ENCODE measurements at regions not wholly inside any gene's neighbourhood (a gene's known extent, or its start where the extent isn't known, plus 50 kb on each side); places are given as distances from the start of the nearest gene placed in this dataset.

DNA sequence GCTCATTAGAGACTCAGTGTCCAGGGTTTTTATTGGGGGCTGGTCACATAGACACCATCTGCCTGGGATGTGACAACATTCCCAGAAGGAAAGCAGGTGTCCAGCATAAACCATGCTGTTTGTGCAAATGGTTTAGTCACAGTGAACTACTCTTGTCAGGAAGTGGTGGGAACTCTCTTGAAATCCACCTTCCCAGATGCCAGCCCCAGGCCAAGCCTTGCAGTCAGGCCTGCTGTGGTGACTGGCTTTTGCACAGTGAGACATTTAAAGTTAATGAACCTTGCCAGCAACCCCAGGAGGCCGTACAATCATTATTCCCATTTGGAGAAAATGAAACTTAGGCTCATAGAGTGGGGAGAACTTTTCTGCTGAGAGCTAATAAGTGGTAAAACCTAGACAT lies 242.5 kb upstream of the KCNG1 start:
- POLR2A ChIA-PET (ENCODE audit: unreplicated experiment): no interaction called here
- intact Hi-C loops (cut with micrococcal nuclease): no loop called here
- BruUV-seq (replicated peaks): no TSS peak

DNA sequence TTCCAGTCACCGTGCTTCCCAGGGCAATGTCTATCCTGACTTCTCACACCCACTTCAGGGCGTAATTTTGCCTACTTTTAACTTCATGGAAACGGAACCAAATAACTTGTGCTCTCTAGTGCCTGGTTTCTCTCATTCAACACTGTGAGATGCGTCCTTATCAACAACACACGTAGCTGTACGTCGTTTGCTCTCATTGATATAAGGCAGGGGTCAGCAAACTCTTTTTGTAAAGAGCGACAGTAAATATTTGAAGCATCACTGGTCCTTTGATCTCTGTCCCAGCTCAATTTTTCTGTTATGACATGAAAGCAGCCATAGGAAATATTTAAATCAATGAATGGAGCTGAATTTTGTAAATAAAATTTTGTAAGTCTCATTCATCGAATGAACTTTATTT lies 239.3 kb upstream of the KCNG1 start:
- CTCF ChIA-PET: no interaction called here

More for the DNA sequence above, 242.5 kb upstream of the KCNG1 start:
- H3K4me1 ChIP-seq (ENCODE audit: insufficient read depth, low read length): no peaks in the 10 kb centered on the region
- H3K9ac ChIP-seq (ENCODE audit: low read length): no peak overlapping the region
- H3K27me3 ChIP-seq (ENCODE audit: low read length): no peaks in the 10 kb centered on the region; the same call in 1 of the 2 replicates
- DNase-seq (no peak), ATAC-seq (no peak)
- no peaks in the 10 kb centered on the region for H3K36me3 ChIP-seq (ENCODE audit: low read depth, low read length)
- no peaks in the 10 kb centered on the region for H3K9me3 ChIP-seq (ENCODE audit: low read length)
- H3K9me2 ChIP-seq (replicated peaks; ENCODE audit: low read length): no peaks in the 10 kb centered on the region
- no peaks in the 10 kb centered on the region for H3K79me2 ChIP-seq (ENCODE audit: low read length)
- no peak overlapping the region for H3K4me3 ChIP-seq (ENCODE audit: low read length)
- no peaks in the 10 kb centered on the region for H4K20me1 ChIP-seq (ENCODE audit: low read length)
- no peak overlapping the region for H3K27ac ChIP-seq (ENCODE audit: low read length)
- no peak overlapping the region for H3K4me2 ChIP-seq (ENCODE audit: low read length)
- TF ChIP-seq EZH2phosphoT487 (IDR thresholded peaks at IDR 0.05; ENCODE audit: borderline replicate concordance, low read length) (no peak), EZH2 (IDR thresholded peaks at IDR 0.05; ENCODE audit: low read length, unreplicated experiment) (no peak)
- TF ChIP-seq, protein P1, sequence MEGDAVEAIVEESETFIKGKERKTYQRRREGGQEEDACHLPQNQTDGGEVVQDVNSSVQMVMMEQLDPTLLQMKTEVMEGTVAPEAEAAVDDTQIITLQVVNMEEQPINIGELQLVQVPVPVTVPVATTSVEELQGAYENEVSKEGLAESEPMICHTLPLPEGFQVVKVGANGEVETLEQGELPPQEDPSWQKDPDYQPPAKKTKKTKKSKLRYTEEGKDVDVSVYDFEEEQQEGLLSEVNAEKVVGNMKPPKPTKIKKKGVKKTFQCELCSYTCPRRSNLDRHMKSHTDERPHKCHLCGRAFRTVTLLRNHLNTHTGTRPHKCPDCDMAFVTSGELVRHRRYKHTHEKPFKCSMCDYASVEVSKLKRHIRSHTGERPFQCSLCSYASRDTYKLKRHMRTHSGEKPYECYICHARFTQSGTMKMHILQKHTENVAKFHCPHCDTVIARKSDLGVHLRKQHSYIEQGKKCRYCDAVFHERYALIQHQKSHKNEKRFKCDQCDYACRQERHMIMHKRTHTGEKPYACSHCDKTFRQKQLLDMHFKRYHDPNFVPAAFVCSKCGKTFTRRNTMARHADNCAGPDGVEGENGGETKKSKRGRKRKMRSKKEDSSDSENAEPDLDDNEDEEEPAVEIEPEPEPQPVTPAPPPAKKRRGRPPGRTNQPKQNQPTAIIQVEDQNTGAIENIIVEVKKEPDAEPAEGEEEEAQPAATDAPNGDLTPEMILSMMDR (conservative IDR thresholded peaks at IDR 0.05; ENCODE audit: low read depth, low read length): no peak
- CTCF ChIA-PET: no interaction called here
- no peaks in the 10 kb centered on the region for H3F3A ChIP-seq (ENCODE audit: low read length, unreplicated experiment)
- H2AFZ ChIP-seq (ENCODE audit: low read length): no peak overlapping the region

DNA sequence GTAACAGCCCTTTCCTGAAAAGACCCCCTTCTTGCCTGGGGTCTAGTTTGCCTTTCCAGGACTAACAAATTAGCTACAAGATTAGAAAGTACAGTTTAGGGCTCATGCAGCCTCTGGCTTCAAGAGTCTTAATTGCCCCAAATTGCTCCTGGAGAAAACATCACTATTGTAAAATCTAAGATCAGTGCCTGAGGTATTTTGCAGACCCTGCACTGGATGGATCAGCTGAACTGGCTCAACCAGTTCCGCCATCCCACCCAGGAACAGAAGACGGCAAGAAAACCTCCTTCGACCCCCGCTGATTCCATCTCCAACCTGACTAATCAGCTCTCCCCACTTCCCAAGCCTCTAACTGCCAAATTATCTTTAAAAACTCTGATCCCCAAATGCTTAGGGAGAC lies 236.5 kb upstream of the KCNG1 start:
- no peak overlapping the region for H2AFZ ChIP-seq (ENCODE audit: low read length)
- H3K9ac ChIP-seq (ENCODE audit: low read length): no peak overlapping the region
- no peaks in the 10 kb centered on the region for H3K9me2 ChIP-seq (replicated peaks; ENCODE audit: low read length)
- ChIA-PET CTCF (no interaction called here), POLR2A (ENCODE audit: unreplicated experiment) (no interaction called here)
- no peaks in the 10 kb centered on the region for H3K36me3 ChIP-seq (ENCODE audit: low read depth, low read length)
- no peak overlapping the region for H3K4me3 ChIP-seq (ENCODE audit: low read length)
- BruUV-seq (replicated peaks): no TSS peak
- H3K9me3 ChIP-seq (ENCODE audit: low read length): no peaks in the 10 kb centered on the region
- no peaks in the 10 kb centered on the region for H3K79me2 ChIP-seq (ENCODE audit: low read length)
- no peaks in the 10 kb centered on the region for H3F3A ChIP-seq (ENCODE audit: low read length, unreplicated experiment)
- ATAC-seq (no peak), DNase-seq (no peak)
- H3K27me3 ChIP-seq (ENCODE audit: low read length): 0 out of 2 replicates have a peak, but pooled peaks cover 4% of the 10 kb centered on the region
- no peaks in the 10 kb centered on the region for H4K20me1 ChIP-seq (ENCODE audit: low read length)
- no peak overlapping the region for H3K4me2 ChIP-seq (ENCODE audit: low read length)
- H3K27ac ChIP-seq (ENCODE audit: low read length): no peak overlapping the region
- intact Hi-C loops (cut with micrococcal nuclease): no loop called here
- TF ChIP-seq EZH2phosphoT487 (IDR thresholded peaks at IDR 0.05; ENCODE audit: borderline replicate concordance, low read length): no peak
- no peak for TF ChIP-seq EZH2 (IDR thresholded peaks at IDR 0.05; ENCODE audit: low read length, unreplicated experiment)
- TF ChIP-seq, protein P1 (conservative IDR thresholded peaks at IDR 0.05; ENCODE audit: low read depth, low read length): no peak
- peaks cover 5% of the 10 kb centered on the region; the same call in 1 of the 2 replicates for H3K4me1 ChIP-seq (ENCODE audit: insufficient read depth, low read length)

More for the DNA sequence above, 239.3 kb upstream of the KCNG1 start:
- H3K4me1 ChIP-seq (ENCODE audit: insufficient read depth, low read length): peaks cover 5% of the 10 kb centered on the region; the same call in 1 of the 2 replicates
- intact Hi-C loops (cut with micrococcal nuclease): no loop called here
- H4K20me1 ChIP-seq (ENCODE audit: low read length): no peaks in the 10 kb centered on the region
- no peaks in the 10 kb centered on the region for H3K36me3 ChIP-seq (ENCODE audit: low read depth, low read length)
- H3K9ac ChIP-seq (ENCODE audit: low read length): no peak overlapping the region
- no peaks in the 10 kb centered on the region for H3K9me3 ChIP-seq (ENCODE audit: low read length)
- no peaks in the 10 kb centered on the region for H3K79me2 ChIP-seq (ENCODE audit: low read length)
- DNase-seq (no peak), ATAC-seq (no peak)
- no peak overlapping the region for H3K27ac ChIP-seq (ENCODE audit: low read length)
- no peak overlapping the region for H3K4me2 ChIP-seq (ENCODE audit: low read length)
- H3F3A ChIP-seq (ENCODE audit: low read length, unreplicated experiment): no peaks in the 10 kb centered on the region
- no peaks in the 10 kb centered on the region; the same call in 1 of the 2 replicates for H3K27me3 ChIP-seq (ENCODE audit: low read length)
- H2AFZ ChIP-seq (ENCODE audit: low read length): no peak overlapping the region
- BruUV-seq (replicated peaks): no TSS peak
- no peaks in the 10 kb centered on the region for H3K9me2 ChIP-seq (replicated peaks; ENCODE audit: low read length)
- POLR2A ChIA-PET (ENCODE audit: unreplicated experiment): no interaction called here
- TF ChIP-seq, protein P1 (conservative IDR thresholded peaks at IDR 0.05; ENCODE audit: low read depth, low read length): no peak
- TF ChIP-seq EZH2phosphoT487 (IDR thresholded peaks at IDR 0.05; ENCODE audit: borderline replicate concordance, low read length): no peak
- no peak for TF ChIP-seq EZH2 (IDR thresholded peaks at IDR 0.05; ENCODE audit: low read length, unreplicated experiment)
- no peak overlapping the region for H3K4me3 ChIP-seq (ENCODE audit: low read length)

Data from PC-3 (cell line).